ENCODE measurements at regions not wholly inside any gene's neighbourhood (a gene's known extent, or its start where the extent isn't known, plus 50 kb on each side); places are given as distances from the start of the nearest gene placed in this dataset.
"Not testable (repeated sequence)": the region's sequence is repeated elsewhere in the genome, so short reads cannot be mapped to it uniquely, and the experiment has no call there.

- no peak for DNase-seq (ENCODE audit: low spot score)
Observed at GRCh38 chr18:1294229-1294628, 389.6 kb downstream of the ADCYAP1 start.

DNA sequence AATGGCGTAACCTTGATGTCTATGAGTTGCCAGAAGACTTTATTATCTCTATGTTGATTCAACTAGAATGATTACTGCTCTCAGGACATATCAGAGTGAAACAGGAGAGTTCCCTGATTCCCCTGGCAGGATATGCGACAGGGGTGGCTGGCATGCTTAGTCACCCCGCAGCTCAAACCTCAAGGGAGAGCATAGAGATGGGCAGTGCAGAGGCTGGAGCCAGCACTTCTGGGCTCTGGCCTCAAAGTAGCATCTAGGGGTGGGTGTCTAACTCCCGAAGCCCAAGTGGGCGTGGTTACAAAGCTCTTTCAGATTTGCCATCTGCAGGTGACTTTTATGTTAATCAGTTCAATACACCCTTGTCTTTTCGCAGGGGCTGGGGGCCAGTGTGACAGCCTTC lies 391.6 kb downstream of the ADCYAP1 start:
- DNase-seq (ENCODE audit: low spot score) = no peak

- DNase-seq (ENCODE audit: low spot score) = no peak
Observed at GRCh38 chr18:1302861-1303260, 398.2 kb downstream of the ADCYAP1 start.

DNA sequence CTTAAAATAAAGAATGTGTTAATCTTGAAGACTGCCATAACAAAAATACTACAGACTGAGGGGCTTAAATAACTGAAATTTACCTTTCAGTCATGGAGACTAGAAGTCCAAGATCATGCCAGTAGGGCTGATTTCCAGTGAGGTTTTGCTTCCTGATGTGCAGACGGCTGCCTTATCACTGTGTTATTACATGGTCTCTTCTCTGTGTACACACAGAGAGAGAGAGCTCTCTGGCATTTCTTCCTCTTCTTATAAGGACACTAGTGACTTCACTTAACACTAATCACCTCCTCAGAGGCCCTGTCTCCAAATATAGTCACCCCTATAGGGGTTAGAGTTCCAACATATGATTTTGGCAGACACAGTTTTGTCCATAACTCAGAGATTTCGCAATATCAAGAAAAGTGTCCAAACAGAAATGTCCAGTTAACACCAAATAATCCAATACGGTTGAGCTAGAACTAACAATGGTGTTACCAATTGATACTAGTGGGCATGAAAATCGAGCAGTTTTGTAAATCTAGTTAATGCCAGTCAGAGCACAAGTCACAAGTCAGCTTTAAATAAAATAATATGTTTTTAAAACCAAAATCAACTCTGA lies 399.8 kb downstream of the ADCYAP1 start:
- DNase-seq (ENCODE audit: low spot score) = no peak

DNA sequence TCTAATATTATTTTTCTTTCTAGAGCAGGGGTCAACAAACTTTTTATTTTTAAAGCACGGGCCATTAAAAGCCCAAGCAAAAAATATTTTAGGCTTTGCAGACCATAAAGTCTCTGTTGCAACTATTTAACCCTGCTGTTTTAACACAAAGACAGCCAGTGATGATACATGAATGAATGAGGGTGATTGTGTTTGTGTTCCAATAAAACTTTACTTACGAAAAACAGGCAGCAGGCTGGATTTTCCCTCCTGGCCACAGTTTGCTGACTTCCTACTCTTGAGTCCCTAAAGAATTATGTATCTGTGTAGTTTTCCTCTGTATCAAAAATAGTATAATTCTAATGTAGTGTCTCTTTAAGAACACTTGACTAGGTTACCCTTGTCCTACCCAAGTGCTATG lies 402.0 kb downstream of the ADCYAP1 start:
- no peak for DNase-seq (ENCODE audit: low spot score)

DNA sequence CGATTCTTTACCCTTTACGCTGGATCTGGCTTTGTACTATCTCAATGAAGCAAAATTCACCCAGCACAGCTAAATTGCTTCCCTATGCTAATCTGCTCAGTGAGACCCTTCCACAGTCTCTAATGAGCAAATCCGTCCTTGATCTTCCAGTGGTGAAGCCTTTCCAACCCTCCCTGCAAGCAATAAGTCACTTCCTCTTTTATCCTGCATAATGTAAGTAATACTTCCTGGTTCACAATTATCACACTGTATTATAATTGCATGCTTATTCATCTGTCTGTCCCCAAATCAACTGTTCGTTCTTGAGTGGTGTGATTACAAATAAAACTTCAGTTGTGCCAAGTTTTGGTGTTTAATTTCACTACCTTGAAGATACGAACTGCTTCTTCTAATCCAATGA lies 404.0 kb downstream of the ADCYAP1 start:
- no peak for DNase-seq (ENCODE audit: low spot score)

GRCh38 chr18:1311376-1311775 lies 406.7 kb downstream of the ADCYAP1 start:
- no peak for DNase-seq (ENCODE audit: low spot score)

DNA sequence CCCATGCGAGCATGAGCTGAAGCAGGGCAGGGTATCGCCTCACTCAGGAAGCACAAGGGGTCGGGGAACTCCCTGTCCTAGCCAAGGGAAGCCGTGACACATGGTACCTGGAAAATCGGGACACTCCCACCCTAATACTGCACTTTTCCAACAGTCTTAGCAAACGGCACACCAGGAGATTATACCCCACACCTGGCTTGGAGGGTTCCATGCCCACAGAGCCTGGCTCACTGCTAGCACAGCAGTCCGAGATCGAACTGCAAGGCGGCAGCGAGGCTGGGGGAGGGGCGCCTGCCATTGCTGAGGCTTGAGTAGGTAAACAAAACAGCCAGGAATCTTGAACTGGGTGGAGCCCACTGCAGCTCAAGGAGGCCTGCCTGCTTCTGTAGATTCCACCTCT lies 430.7 kb downstream of the ADCYAP1 start:
- DNase-seq (ENCODE audit: low spot score) = not testable (repeated sequence)

- DNase-seq (ENCODE audit: low spot score) = no peak
Observed at GRCh38 chr18:1350931-1351450, 446.3 kb downstream of the ADCYAP1 start.

- no peak for DNase-seq (ENCODE audit: low spot score)
Observed at GRCh38 chr18:1353025-1353424, 448.4 kb downstream of the ADCYAP1 start.

DNA sequence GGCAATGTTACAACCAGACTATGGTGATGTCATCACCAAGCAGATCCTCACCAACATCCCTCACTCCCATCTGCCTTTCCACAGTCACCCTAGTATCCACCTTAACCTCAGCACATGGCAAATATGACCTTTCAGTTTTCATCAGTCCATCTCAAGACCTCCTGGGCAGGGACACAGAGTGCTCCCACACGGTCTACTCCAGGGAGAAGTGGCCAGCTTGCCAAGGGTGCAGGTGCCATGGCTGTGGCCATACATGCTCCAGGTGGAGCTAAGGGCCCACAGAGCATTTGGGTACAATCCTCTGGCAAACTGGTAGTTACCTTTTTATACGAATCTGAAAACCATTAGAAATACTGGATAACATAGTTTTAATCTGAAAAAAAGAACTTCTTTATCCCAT lies 453.1 kb downstream of the ADCYAP1 start:
- DNase-seq (ENCODE audit: low spot score) = no peak

- no peak for DNase-seq (ENCODE audit: low spot score)
Observed at GRCh38 chr18:1361936-1362335, 457.3 kb downstream of the ADCYAP1 start.

- no peak for DNase-seq (ENCODE audit: low spot score)
Observed at GRCh38 chr18:1370552-1370951, 465.9 kb downstream of the ADCYAP1 start.

GRCh38 chr18:1371724-1372123 lies 467.1 kb downstream of the ADCYAP1 start:
- no peak for DNase-seq (ENCODE audit: low spot score)

GRCh38 chr18:1383465-1383864 lies 478.8 kb downstream of the ADCYAP1 start:
- DNase-seq (ENCODE audit: low spot score) = no peak

- DNase-seq (ENCODE audit: low spot score) = not testable (repeated sequence)
Observed at GRCh38 chr18:1388468-1388867, 483.8 kb downstream of the ADCYAP1 start.

- no peak for DNase-seq (ENCODE audit: low spot score)
Observed at GRCh38 chr18:1392046-1392445, 487.4 kb downstream of the ADCYAP1 start.

- DNase-seq (ENCODE audit: low spot score) = no peak
Observed at GRCh38 chr18:1392865-1393734, 488.4 kb downstream of the ADCYAP1 start.

GRCh38 chr18:1393929-1394328 lies 489.3 kb downstream of the ADCYAP1 start:
- no peak for DNase-seq (ENCODE audit: low spot score)

- DNase-seq (ENCODE audit: low spot score) = no peak
Observed at GRCh38 chr18:1394426-1394825, 489.8 kb downstream of the ADCYAP1 start.

DNA sequence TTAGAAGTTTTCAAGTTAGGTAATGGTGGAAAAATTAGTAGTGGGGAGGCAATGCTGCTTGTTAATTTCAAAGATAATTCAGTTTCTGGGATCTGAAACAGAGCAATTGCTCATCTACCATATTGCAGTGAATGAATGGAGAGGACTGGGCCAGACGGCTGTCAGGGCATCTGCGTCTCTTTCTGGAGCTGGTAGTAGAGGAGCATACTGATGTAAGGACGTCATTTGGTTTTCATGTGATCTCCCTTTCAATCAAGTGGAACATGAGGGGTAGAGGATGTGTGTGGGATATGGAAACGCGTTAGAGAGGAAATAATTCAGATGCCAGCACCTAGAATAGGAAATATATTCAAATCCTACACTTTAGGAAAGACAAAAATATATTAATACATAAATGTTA lies 490.3 kb downstream of the ADCYAP1 start:
- no peak for DNase-seq (ENCODE audit: low spot score)

GRCh38 chr18:1408376-1408775 lies 503.7 kb downstream of the ADCYAP1 start:
- DNase-seq (ENCODE audit: low spot score) = no peak

GRCh38 chr18:1412655-1413322 lies 508.1 kb downstream of the ADCYAP1 start:
- no peak for DNase-seq (ENCODE audit: low spot score)
